Epithelial cell of esophagus (primary cell): ENCODE measurements at regions not wholly inside any gene's neighbourhood (a gene's known extent, or its start where the extent isn't known, plus 50 kb on each side); places are given as distances from the start of the nearest gene placed in this dataset.
A peak's percentile ranks its signal among the peaks of the same experiment; 100 is the strongest.

Experiments used
- DNase-seq: peaks from one replicate; pipeline ENCODE4 v3.0.0; 2010; ENCODE audit warnings: low read depth
- H3K4me3 ChIP-seq: 2 replicates; pipeline ENCODE4 v1.5.1; 2011; ENCODE audit warnings: mild to moderate bottlenecking, low read length, control low read depth
- CTCF ChIP-seq: IDR thresholded peaks from 2 replicates; pipeline ENCODE4 v1.5.1; 2011; ENCODE audit warnings: low read depth, mild to moderate bottlenecking, low read length, control low read depth, inconsistent platforms; ENCODE audit not compliant: insufficient read depth; ENCODE audit errors: missing control alignments

GRCh38 chr12:91368613-91369012, 186.0 kb upstream of the DCN start:
- TF ChIP-seq CTCF, result no peak
- H3K4me3 ChIP-seq, result no peak overlapping the region

GRCh38 chr12:91367234-91367849, 184.7 kb upstream of the DCN start:
- peak; percentile 37 for TF ChIP-seq CTCF
- DNase-seq, result no peak
- H3K4me3 ChIP-seq, result no peak overlapping the region

More at GRCh38 chr12:91368613-91369012, 186.0 kb upstream of the DCN start:
- DNase-seq, result no peak

GRCh38 chr12:91364471-91365184, 182.0 kb upstream of the DCN start:
- DNase-seq, result no peak
- no peak overlapping the region for H3K4me3 ChIP-seq
- no peak for TF ChIP-seq CTCF

GRCh38 chr12:91361864-91362263, 179.2 kb upstream of the DCN start:
- H3K4me3 ChIP-seq, result no peak overlapping the region
- peak; percentile 54 for DNase-seq
- peak; percentile 50 for TF ChIP-seq CTCF

- no peak overlapping the region for H3K4me3 ChIP-seq
- no peak for TF ChIP-seq CTCF
- DNase-seq, result peak; percentile 25
Measured at GRCh38 chr12:91357381-91357780, 174.8 kb upstream of the DCN start.

- no peak for TF ChIP-seq CTCF
- no peak overlapping the region for H3K4me3 ChIP-seq
- no peak for DNase-seq
Measured at GRCh38 chr12:91356405-91356804, 173.8 kb upstream of the DCN start.
